GM23338 (cell line): ENCODE measurements at regions not wholly inside any gene's neighbourhood (a gene's known extent, or its start where the extent isn't known, plus 50 kb on each side); places are given as distances from the start of the nearest gene placed in this dataset.

ENCODE experiments used
- CREB1 ChIP-seq: fragments of 250-450 bp; sonication (Bioruptor Pico); IDR thresholded peaks from 2 replicates; pipeline ENCODE4 v1.5.0; 2020; ENCODE audit warnings: low read depth, mild to moderate bottlenecking, moderate library complexity
- EZH2 ChIP-seq: fragments of 200-600 bp; sonication (generic); IDR thresholded peaks from one replicate; pipeline ENCODE4 v1.8.0; 2017; ENCODE audit warnings: antibody characterized with exemption, mild to moderate bottlenecking, low read depth; ENCODE audit not compliant: unreplicated experiment
- EZH2phosphoT487 ChIP-seq: fragments of 200-600 bp; sonication (generic); IDR thresholded peaks from one replicate; pipeline ENCODE4 v1.8.1; 2018; ENCODE audit warnings: antibody characterized with exemption; ENCODE audit not compliant: unreplicated experiment
- JUNB ChIP-seq: IDR thresholded peaks from one replicate; pipeline ENCODE4 v1.6.1; 2016; ENCODE audit warnings: antibody characterized with exemption; ENCODE audit not compliant: unreplicated experiment
- POLR2AphosphoS5 ChIP-seq: IDR thresholded peaks from 2 replicates; pipeline ENCODE4 v1.6.1; 2016; ENCODE audit warnings: antibody characterized with exemption, low read depth
- ZNF331 ChIP-seq: fragments of 250-450 bp; sonication (Bioruptor Pico); IDR thresholded peaks from 2 replicates; pipeline ENCODE4 v1.5.0; 2020; ENCODE audit warnings: low read depth, mild to moderate bottlenecking, moderate library complexity
- TF ChIP-seq, protein P1 (sequence below), 2 experiments: fragments of 200-600 bp in 1 of 2; sonication (generic) in 1 of 2; conservative IDR thresholded peaks; 2 replicates each; pipeline versions ENCODE4 v1.5.1 to v1.6.1; 2016 to 2017; ENCODE audit warnings: antibody characterized with exemption in 2 of 2, low read depth in 2 of 2, mild to moderate bottlenecking in 2 of 2, moderate library complexity in 1 of 2
- TF ChIP-seq, protein P2 (sequence below): IDR thresholded peaks from 2 replicates; pipeline ENCODE4 v1.6.1; 2016; ENCODE audit warnings: antibody characterized with exemption
- TF ChIP-seq, protein P3 (sequence below): IDR thresholded peaks from one replicate; pipeline ENCODE4 v1.6.1; 2018; ENCODE audit warnings: antibody characterized with exemption; ENCODE audit not compliant: unreplicated experiment
- TF ChIP-seq, protein P4 (sequence below): fragments of 250-450 bp; sonication (Bioruptor Pico); IDR thresholded peaks from 2 replicates; pipeline ENCODE4 v1.5.0; 2020; ENCODE audit warnings: mild to moderate bottlenecking, moderate library complexity

DNA sequence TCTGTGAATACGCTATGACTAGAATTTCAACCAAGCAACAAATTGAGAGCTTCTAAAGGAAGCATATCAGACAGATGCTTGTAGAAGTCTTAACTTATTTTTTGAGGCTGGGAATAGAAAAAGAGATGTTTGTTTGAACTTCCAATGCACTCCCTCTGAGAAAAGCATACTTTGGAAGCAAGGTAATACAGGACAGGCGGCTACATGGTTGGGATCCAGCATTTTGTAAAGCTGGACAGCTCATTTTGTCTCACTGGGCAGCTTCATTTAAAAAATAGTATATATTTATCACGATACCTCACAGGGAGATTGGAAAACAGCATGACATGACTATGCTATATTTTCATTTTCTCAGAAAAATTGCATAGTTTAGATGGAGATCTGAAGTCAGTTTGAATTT is 821.3 kb upstream of the API5 start:
- TF ChIP-seq, protein P1, sequence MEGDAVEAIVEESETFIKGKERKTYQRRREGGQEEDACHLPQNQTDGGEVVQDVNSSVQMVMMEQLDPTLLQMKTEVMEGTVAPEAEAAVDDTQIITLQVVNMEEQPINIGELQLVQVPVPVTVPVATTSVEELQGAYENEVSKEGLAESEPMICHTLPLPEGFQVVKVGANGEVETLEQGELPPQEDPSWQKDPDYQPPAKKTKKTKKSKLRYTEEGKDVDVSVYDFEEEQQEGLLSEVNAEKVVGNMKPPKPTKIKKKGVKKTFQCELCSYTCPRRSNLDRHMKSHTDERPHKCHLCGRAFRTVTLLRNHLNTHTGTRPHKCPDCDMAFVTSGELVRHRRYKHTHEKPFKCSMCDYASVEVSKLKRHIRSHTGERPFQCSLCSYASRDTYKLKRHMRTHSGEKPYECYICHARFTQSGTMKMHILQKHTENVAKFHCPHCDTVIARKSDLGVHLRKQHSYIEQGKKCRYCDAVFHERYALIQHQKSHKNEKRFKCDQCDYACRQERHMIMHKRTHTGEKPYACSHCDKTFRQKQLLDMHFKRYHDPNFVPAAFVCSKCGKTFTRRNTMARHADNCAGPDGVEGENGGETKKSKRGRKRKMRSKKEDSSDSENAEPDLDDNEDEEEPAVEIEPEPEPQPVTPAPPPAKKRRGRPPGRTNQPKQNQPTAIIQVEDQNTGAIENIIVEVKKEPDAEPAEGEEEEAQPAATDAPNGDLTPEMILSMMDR (conservative IDR thresholded peaks at IDR 0.05; ENCODE audit: low read depth in 2 of 2): no peak
- TF ChIP-seq POLR2AphosphoS5 (no peak), CREB1 (CRISPR knock-in tag) (no peak), JUNB (no peak), ZNF331 (CRISPR knock-in tag) (no peak), EZH2phosphoT487 (no peak), EZH2 (no peak)
- TF ChIP-seq, protein P2, sequence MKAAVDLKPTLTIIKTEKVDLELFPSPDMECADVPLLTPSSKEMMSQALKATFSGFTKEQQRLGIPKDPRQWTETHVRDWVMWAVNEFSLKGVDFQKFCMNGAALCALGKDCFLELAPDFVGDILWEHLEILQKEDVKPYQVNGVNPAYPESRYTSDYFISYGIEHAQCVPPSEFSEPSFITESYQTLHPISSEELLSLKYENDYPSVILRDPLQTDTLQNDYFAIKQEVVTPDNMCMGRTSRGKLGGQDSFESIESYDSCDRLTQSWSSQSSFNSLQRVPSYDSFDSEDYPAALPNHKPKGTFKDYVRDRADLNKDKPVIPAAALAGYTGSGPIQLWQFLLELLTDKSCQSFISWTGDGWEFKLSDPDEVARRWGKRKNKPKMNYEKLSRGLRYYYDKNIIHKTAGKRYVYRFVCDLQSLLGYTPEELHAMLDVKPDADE: no peak
- TF ChIP-seq, protein P3, sequence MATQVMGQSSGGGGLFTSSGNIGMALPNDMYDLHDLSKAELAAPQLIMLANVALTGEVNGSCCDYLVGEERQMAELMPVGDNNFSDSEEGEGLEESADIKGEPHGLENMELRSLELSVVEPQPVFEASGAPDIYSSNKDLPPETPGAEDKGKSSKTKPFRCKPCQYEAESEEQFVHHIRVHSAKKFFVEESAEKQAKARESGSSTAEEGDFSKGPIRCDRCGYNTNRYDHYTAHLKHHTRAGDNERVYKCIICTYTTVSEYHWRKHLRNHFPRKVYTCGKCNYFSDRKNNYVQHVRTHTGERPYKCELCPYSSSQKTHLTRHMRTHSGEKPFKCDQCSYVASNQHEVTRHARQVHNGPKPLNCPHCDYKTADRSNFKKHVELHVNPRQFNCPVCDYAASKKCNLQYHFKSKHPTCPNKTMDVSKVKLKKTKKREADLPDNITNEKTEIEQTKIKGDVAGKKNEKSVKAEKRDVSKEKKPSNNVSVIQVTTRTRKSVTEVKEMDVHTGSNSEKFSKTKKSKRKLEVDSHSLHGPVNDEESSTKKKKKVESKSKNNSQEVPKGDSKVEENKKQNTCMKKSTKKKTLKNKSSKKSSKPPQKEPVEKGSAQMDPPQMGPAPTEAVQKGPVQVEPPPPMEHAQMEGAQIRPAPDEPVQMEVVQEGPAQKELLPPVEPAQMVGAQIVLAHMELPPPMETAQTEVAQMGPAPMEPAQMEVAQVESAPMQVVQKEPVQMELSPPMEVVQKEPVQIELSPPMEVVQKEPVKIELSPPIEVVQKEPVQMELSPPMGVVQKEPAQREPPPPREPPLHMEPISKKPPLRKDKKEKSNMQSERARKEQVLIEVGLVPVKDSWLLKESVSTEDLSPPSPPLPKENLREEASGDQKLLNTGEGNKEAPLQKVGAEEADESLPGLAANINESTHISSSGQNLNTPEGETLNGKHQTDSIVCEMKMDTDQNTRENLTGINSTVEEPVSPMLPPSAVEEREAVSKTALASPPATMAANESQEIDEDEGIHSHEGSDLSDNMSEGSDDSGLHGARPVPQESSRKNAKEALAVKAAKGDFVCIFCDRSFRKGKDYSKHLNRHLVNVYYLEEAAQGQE: no peak
- TF ChIP-seq, protein P4, sequence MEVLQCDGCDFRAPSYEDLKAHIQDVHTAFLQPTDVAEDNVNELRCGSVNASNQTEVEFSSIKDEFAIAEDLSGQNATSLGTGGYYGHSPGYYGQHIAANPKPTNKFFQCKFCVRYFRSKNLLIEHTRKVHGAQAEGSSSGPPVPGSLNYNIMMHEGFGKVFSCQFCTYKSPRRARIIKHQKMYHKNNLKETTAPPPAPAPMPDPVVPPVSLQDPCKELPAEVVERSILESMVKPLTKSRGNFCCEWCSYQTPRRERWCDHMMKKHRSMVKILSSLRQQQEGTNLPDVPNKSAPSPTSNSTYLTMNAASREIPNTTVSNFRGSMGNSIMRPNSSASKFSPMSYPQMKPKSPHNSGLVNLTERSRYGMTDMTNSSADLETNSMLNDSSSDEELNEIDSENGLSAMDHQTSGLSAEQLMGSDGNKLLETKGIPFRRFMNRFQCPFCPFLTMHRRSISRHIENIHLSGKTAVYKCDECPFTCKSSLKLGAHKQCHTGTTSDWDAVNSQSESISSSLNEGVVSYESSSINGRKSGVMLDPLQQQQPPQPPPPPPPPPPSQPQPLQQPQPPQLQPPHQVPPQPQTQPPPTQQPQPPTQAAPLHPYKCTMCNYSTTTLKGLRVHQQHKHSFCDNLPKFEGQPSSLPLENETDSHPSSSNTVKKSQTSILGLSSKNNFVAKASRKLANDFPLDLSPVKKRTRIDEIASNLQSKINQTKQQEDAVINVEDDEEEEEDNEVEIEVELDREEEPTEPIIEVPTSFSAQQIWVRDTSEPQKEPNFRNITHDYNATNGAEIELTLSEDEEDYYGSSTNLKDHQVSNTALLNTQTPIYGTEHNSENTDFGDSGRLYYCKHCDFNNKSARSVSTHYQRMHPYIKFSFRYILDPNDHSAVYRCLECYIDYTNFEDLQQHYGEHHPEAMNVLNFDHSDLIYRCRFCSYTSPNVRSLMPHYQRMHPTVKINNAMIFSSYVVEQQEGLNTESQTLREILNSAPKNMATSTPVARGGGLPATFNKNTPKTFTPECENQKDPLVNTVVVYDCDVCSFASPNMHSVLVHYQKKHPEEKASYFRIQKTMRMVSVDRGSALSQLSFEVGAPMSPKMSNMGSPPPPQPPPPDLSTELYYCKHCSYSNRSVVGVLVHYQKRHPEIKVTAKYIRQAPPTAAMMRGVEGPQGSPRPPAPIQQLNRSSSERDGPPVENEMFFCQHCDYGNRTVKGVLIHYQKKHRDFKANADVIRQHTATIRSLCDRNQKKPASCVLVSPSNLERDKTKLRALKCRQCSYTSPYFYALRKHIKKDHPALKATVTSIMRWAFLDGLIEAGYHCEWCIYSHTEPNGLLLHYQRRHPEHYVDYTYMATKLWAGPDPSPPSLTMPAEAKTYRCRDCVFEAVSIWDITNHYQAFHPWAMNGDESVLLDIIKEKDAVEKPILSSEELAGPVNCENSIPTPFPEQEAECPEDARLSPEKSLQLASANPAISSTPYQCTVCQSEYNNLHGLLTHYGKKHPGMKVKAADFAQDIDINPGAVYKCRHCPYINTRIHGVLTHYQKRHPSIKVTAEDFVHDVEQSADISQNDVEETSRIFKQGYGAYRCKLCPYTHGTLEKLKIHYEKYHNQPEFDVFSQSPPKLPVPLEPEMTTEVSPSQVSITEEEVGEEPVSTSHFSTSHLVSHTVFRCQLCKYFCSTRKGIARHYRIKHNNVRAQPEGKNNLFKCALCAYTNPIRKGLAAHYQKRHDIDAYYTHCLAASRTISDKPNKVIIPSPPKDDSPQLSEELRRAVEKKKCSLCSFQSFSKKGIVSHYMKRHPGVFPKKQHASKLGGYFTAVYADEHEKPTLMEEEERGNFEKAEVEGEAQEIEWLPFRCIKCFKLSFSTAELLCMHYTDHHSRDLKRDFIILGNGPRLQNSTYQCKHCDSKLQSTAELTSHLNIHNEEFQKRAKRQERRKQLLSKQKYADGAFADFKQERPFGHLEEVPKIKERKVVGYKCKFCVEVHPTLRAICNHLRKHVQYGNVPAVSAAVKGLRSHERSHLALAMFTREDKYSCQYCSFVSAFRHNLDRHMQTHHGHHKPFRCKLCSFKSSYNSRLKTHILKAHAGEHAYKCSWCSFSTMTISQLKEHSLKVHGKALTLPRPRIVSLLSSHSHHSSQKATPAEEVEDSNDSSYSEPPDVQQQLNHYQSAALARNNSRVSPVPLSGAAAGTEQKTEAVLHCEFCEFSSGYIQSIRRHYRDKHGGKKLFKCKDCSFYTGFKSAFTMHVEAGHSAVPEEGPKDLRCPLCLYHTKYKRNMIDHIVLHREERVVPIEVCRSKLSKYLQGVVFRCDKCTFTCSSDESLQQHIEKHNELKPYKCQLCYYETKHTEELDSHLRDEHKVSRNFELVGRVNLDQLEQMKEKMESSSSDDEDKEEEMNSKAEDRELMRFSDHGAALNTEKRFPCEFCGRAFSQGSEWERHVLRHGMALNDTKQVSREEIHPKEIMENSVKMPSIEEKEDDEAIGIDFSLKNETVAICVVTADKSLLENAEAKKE (CRISPR knock-in tag): no peak
